ENCODE measurements at regions not wholly inside any gene's neighbourhood (a gene's known extent, or its start where the extent isn't known, plus 50 kb on each side); places are given as distances from the start of the nearest gene placed in this dataset.

GRCh38 chr9:134492281-134492691 lies 149.3 kb upstream of the COL5A1 start:
- DNase-seq (ENCODE audit: low read depth in 1 of 2, low spot score in 1 of 2) = no peak
- Histone ChIP-seq H3K27me3 (ENCODE audit: insufficient read depth, poor library complexity, severe bottlenecking) (peaks cover 3% of the 10 kb centered on the region), H3K27ac (replicated peaks) (no peak overlapping the region), H3K4me3 (replicated peaks; ENCODE audit: insufficient read depth, low read length) (no peak overlapping the region)
- TF ChIP-seq, protein P1, sequence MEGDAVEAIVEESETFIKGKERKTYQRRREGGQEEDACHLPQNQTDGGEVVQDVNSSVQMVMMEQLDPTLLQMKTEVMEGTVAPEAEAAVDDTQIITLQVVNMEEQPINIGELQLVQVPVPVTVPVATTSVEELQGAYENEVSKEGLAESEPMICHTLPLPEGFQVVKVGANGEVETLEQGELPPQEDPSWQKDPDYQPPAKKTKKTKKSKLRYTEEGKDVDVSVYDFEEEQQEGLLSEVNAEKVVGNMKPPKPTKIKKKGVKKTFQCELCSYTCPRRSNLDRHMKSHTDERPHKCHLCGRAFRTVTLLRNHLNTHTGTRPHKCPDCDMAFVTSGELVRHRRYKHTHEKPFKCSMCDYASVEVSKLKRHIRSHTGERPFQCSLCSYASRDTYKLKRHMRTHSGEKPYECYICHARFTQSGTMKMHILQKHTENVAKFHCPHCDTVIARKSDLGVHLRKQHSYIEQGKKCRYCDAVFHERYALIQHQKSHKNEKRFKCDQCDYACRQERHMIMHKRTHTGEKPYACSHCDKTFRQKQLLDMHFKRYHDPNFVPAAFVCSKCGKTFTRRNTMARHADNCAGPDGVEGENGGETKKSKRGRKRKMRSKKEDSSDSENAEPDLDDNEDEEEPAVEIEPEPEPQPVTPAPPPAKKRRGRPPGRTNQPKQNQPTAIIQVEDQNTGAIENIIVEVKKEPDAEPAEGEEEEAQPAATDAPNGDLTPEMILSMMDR (IDR thresholded peaks at IDR 0.05; ENCODE audit: insufficient read depth, low read length) = no peak
- TF ChIP-seq GABPA (IDR thresholded peaks at IDR 0.05; ENCODE audit: low read depth) = no peak
- no peak for TF ChIP-seq POLR2AphosphoS5 (IDR thresholded peaks at IDR 0.05; ENCODE audit: low read depth)
- TF ChIP-seq, protein P2, sequence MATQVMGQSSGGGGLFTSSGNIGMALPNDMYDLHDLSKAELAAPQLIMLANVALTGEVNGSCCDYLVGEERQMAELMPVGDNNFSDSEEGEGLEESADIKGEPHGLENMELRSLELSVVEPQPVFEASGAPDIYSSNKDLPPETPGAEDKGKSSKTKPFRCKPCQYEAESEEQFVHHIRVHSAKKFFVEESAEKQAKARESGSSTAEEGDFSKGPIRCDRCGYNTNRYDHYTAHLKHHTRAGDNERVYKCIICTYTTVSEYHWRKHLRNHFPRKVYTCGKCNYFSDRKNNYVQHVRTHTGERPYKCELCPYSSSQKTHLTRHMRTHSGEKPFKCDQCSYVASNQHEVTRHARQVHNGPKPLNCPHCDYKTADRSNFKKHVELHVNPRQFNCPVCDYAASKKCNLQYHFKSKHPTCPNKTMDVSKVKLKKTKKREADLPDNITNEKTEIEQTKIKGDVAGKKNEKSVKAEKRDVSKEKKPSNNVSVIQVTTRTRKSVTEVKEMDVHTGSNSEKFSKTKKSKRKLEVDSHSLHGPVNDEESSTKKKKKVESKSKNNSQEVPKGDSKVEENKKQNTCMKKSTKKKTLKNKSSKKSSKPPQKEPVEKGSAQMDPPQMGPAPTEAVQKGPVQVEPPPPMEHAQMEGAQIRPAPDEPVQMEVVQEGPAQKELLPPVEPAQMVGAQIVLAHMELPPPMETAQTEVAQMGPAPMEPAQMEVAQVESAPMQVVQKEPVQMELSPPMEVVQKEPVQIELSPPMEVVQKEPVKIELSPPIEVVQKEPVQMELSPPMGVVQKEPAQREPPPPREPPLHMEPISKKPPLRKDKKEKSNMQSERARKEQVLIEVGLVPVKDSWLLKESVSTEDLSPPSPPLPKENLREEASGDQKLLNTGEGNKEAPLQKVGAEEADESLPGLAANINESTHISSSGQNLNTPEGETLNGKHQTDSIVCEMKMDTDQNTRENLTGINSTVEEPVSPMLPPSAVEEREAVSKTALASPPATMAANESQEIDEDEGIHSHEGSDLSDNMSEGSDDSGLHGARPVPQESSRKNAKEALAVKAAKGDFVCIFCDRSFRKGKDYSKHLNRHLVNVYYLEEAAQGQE (IDR thresholded peaks at IDR 0.05; ENCODE audit: insufficient replicate concordance, low read depth) = no peak
- TF ChIP-seq SPI1 (IDR thresholded peaks at IDR 0.05; ENCODE audit: borderline replicate concordance, low read depth) = no peak

GRCh38 chr9:134492721-134493460 lies 148.7 kb upstream of the COL5A1 start:
- H3K27ac ChIP-seq (replicated peaks) = no peak overlapping the region
- H3K4me3 ChIP-seq (replicated peaks; ENCODE audit: insufficient read depth, low read length) = no peak overlapping the region
- H3K27me3 ChIP-seq (ENCODE audit: insufficient read depth, poor library complexity, severe bottlenecking) = no peaks in the 10 kb centered on the region
- no peak for TF ChIP-seq SPI1 (IDR thresholded peaks at IDR 0.05; ENCODE audit: borderline replicate concordance, low read depth)
- TF ChIP-seq GABPA (IDR thresholded peaks at IDR 0.05; ENCODE audit: low read depth) = no peak
- no peak for DNase-seq (ENCODE audit: low read depth in 1 of 2, low spot score in 1 of 2)

DNA sequence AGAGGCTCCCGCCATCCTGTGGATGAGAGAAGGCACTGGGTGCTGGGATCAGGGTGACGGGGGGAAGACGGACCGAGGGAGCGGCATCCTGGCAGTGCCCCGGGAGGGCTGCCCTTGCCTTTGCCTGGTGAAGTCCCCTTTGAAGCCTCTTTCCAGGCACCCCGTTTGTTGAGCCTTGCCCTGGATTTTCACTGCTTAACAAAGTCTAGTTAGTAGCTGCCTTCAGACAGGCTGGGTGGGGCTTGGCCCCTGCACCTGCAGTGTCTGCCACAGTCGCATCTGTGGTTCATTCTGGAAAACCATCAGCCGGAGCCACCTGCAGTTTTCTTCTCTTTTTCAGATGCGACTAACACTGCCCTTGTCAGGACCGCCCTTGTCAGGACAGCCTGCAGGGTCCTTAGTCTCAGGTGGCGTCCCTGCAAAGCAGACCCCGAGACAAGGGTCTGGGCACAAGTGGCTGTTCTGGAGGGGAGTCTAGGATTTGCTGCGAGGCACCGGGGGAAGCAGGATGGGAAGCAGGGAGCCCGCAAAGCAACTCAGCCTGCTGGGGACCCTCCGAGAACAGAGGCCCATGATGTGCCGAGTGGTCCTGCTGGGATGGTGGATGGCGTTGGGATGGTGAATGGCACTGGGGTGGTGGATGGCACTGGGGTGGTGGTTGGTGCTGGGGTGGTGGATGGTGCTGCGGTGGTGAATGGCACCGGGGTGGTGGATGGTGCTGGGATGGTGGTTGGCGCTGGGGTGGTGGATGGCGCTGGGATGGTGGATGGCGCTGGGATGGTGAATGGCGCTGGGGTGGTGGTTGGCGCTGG lies 147.9 kb upstream of the COL5A1 start:
- no peak overlapping the region for H3K4me3 ChIP-seq (replicated peaks; ENCODE audit: insufficient read depth, low read length)
- no peak for DNase-seq (ENCODE audit: low read depth in 1 of 2, low spot score in 1 of 2)
- TF ChIP-seq, protein P2 (IDR thresholded peaks at IDR 0.05; ENCODE audit: insufficient replicate concordance, low read depth) = no peak
- TF ChIP-seq POLR2AphosphoS5 (IDR thresholded peaks at IDR 0.05; ENCODE audit: low read depth) = no peak
- H3K27ac ChIP-seq (replicated peaks) = no peak overlapping the region
- H3K27me3 ChIP-seq (ENCODE audit: insufficient read depth, poor library complexity, severe bottlenecking) = no peaks in the 10 kb centered on the region

DNA sequence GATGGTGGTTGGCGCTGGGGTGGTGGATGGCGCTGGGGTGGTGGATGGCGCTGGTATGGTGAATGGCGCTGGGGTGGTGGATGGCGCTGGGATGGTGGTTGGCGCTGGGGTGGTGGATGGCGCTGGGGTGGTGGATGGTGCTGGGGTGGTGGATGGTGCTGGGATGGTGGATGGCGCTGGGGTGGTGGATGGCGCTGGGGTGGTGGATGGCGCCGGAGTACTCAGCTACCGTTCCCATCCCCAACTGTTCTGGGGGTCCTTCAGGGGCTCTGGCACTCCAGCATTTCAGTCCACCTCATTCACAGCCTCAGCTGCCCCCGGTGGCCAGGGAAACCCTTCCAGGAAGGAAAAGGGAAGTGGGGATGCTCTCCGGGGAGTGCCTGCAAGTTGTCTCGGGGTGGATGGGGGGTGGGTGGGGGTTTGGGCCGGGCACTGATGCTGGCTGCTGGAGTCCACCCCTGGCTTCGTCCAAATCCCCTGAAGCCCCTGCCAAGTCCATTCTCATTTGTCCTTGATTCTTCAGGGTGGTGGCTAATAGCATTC lies 147.3 kb upstream of the COL5A1 start:
- no peak for DNase-seq (ENCODE audit: low read depth in 1 of 2, low spot score in 1 of 2)
- TF ChIP-seq SPI1 (IDR thresholded peaks at IDR 0.05; ENCODE audit: borderline replicate concordance, low read depth) (no peak), GABPA (IDR thresholded peaks at IDR 0.05; ENCODE audit: low read depth) (no peak), POLR2AphosphoS5 (IDR thresholded peaks at IDR 0.05; ENCODE audit: low read depth) (no peak)
- TF ChIP-seq, protein P2 (IDR thresholded peaks at IDR 0.05; ENCODE audit: insufficient replicate concordance, low read depth) = no peak
- TF ChIP-seq, protein P1 (IDR thresholded peaks at IDR 0.05; ENCODE audit: insufficient read depth, low read length) = no peak
- Histone ChIP-seq H3K4me3 (replicated peaks; ENCODE audit: insufficient read depth, low read length) (no peak overlapping the region), H3K27me3 (ENCODE audit: insufficient read depth, poor library complexity, severe bottlenecking) (no peaks in the 10 kb centered on the region), H3K27ac (replicated peaks) (no peak overlapping the region)

Measured in HL-60 (cell line).